DOHH2 (cell line): ENCODE measurements at regions not wholly inside any gene's neighbourhood (a gene's known extent, or its start where the extent isn't known, plus 50 kb on each side); places are given as distances from the start of the nearest gene placed in this dataset.

Experiments
- CTCF ChIP-seq: fragments of 200-600 bp; sonication (generic); IDR thresholded peaks from one replicate; pipeline ENCODE4 v1.5.1; 2014; ENCODE audit warnings: antibody characterized with exemption, mild to moderate bottlenecking, low read depth, low read length; ENCODE audit not compliant: poor library complexity, severe bottlenecking
- EZH2phosphoT487 ChIP-seq: fragments of 200-600 bp; sonication (generic); IDR thresholded peaks from 2 replicates; pipeline ENCODE4 v1.6.1; 2017; ENCODE audit warnings: borderline replicate concordance, mild to moderate bottlenecking, antibody characterized with exemption, low read length, moderate library complexity, mixed read lengths

- no peak for TF ChIP-seq CTCF
- TF ChIP-seq EZH2phosphoT487: no peak
Measured at GRCh38 chr4:52243367-52243766, 192.3 kb downstream of the SPATA18 start.
